H9 (cell line): ENCODE measurements at regions not wholly inside any gene's neighbourhood (a gene's known extent, or its start where the extent isn't known, plus 50 kb on each side); places are given as distances from the start of the nearest gene placed in this dataset.

ENCODE experiments used
- DNase-seq: peaks from one replicate; pipeline ENCODE4 v3.0.0-alpha.2; 2017
- H2AFZ ChIP-seq: one replicate; pipeline ENCODE4 v1.6.1; 2013; ENCODE audit warnings: mild to moderate bottlenecking, low read length, control low read depth, moderate library complexity
- H2AK5ac ChIP-seq: 2 replicates; pipeline ENCODE4 v1.6.1; 2013; ENCODE audit warnings: low read length, control low read depth, mixed read lengths; ENCODE audit not compliant: insufficient read length
- H2BK120ac ChIP-seq: one replicate; pipeline ENCODE4 v1.6.1; 2013; ENCODE audit warnings: low read depth, mild to moderate bottlenecking, low read length, control low read depth, inconsistent platforms; ENCODE audit not compliant: poor library complexity, severe bottlenecking
- H2BK12ac ChIP-seq: 2 replicates; pipeline ENCODE4 v1.6.1; 2013; ENCODE audit warnings: low read length, control low read depth, mixed read lengths, low read depth; ENCODE audit not compliant: insufficient read length
- H2BK15ac ChIP-seq: 2 replicates; pipeline ENCODE4 v1.6.1; 2013; ENCODE audit warnings: low read depth, low read length, control low read depth
- H2BK20ac ChIP-seq: one replicate; pipeline ENCODE4 v1.6.1; 2013; ENCODE audit warnings: low read depth, mild to moderate bottlenecking, low read length, control low read depth, inconsistent platforms; ENCODE audit not compliant: poor library complexity, severe bottlenecking
- H2BK5ac ChIP-seq: 2 replicates; pipeline ENCODE4 v1.6.1; 2013; ENCODE audit warnings: low read length, control low read depth, mixed read lengths; ENCODE audit not compliant: insufficient read length
- H3K14ac ChIP-seq: 2 replicates; pipeline ENCODE4 v1.6.1; 2013; ENCODE audit warnings: low read length, control low read depth; ENCODE audit not compliant: insufficient read depth
- H3K18ac ChIP-seq: 2 replicates; pipeline ENCODE4 v1.6.1; 2013; ENCODE audit warnings: low read depth, mild to moderate bottlenecking, mixed read lengths, low read length, control low read depth; ENCODE audit not compliant: insufficient read length
- H3K23ac ChIP-seq: 2 replicates; pipeline ENCODE4 v1.6.1; 2013; ENCODE audit warnings: low read length, control low read depth, mixed read lengths, low read depth; ENCODE audit not compliant: insufficient read length
- H3K23me2 ChIP-seq: 2 replicates; pipeline ENCODE4 v1.6.1; 2013; ENCODE audit warnings: low read depth, mild to moderate bottlenecking, mixed read lengths, low read length, control low read depth; ENCODE audit not compliant: insufficient read length, poor library complexity, severe bottlenecking
- H3K27ac ChIP-seq: 2 replicates; pipeline ENCODE4 v1.5.1; 2013; ENCODE audit warnings: low read length, control low read depth, mixed read lengths, low read depth; ENCODE audit not compliant: insufficient read length
- H3K27me3 ChIP-seq: 2 replicates; pipeline ENCODE4 v1.6.1; 2013; ENCODE audit warnings: low read length, control low read depth, inconsistent platforms; ENCODE audit not compliant: insufficient read depth
- H3K4ac ChIP-seq: 2 replicates; pipeline ENCODE4 v1.6.1; 2013; ENCODE audit warnings: low read depth, mild to moderate bottlenecking, control low read depth, inconsistent platforms, low read length, moderate library complexity
- H3K4me1 ChIP-seq: 2 replicates; pipeline ENCODE4 v1.6.1; 2013; ENCODE audit warnings: low read length, control low read depth, inconsistent platforms; ENCODE audit not compliant: insufficient read depth
- H3K4me2 ChIP-seq: 2 replicates; pipeline ENCODE4 v1.6.1; 2013; ENCODE audit warnings: low read length, control low read depth, mixed read lengths; ENCODE audit not compliant: insufficient read length, insufficient read depth
- H3K56ac ChIP-seq: 2 replicates; pipeline ENCODE4 v1.6.1; 2013; ENCODE audit warnings: low read depth, mild to moderate bottlenecking, mixed read lengths, low read length, control low read depth; ENCODE audit not compliant: insufficient read length
- H3K79me1 ChIP-seq: 2 replicates; pipeline ENCODE4 v1.6.1; 2013; ENCODE audit warnings: low read depth, mild to moderate bottlenecking, moderate library complexity, low read length, control low read depth, inconsistent platforms; ENCODE audit not compliant: insufficient read depth, poor library complexity, severe bottlenecking
- H3K79me2 ChIP-seq: 2 replicates; pipeline ENCODE4 v1.6.1; 2013; ENCODE audit warnings: low read length, control low read depth, inconsistent platforms; ENCODE audit not compliant: insufficient read depth
- H3K9ac ChIP-seq: 2 replicates; pipeline ENCODE4 v1.6.1; 2013; ENCODE audit warnings: low read length, control low read depth, mixed read lengths; ENCODE audit not compliant: insufficient read length; ENCODE audit errors: extremely low read depth
- H3K9me3 ChIP-seq: one replicate; pipeline ENCODE4 v1.6.1; 2013; ENCODE audit warnings: low read depth, low read length, inconsistent platforms; ENCODE audit not compliant: control insufficient read depth
- H3T11ph ChIP-seq: one replicate; pipeline ENCODE4 v1.6.1; 2013; ENCODE audit warnings: mild to moderate bottlenecking, low read length, control low read depth, inconsistent platforms
- H4K20me1 ChIP-seq: one replicate; pipeline ENCODE4 v1.6.1; 2013; ENCODE audit not compliant: control insufficient read depth, insufficient read length, insufficient read depth
- H4K5ac ChIP-seq: 2 replicates; pipeline ENCODE4 v1.6.1; 2013; ENCODE audit warnings: low read depth, mild to moderate bottlenecking, mixed read lengths, low read length, control low read depth; ENCODE audit not compliant: insufficient read length
- H4K8ac ChIP-seq: replicated peaks from 2 replicates; pipeline ENCODE4 v1.6.1; 2013; ENCODE audit warnings: low read length, control low read depth, mixed read lengths, low read depth; ENCODE audit not compliant: insufficient read length
- H4K91ac ChIP-seq: 2 replicates; pipeline ENCODE4 v1.6.1; 2013; ENCODE audit warnings: low read depth, mild to moderate bottlenecking, moderate library complexity, mixed read lengths, low read length, control low read depth; ENCODE audit not compliant: insufficient read length
- H3K27ac Mint-ChIP-seq, 3 experiments: 2 replicates in 2 of 3; 3 replicates in 1 of 3; pipeline ENCODE4 v1.8.0; 2020 to 2021; ENCODE audit warnings: mixed read lengths in 3 of 3, mild to moderate bottlenecking in 1 of 3, moderate library complexity in 1 of 3
- H3K27me3 Mint-ChIP-seq: 2 replicates; pipeline ENCODE4 v1.8.0; 2021; ENCODE audit warnings: low read depth, mild to moderate bottlenecking, moderate library complexity, mixed read lengths
- H3K36me3 Mint-ChIP-seq, 3 experiments: 2 replicates in 2 of 3; 3 replicates in 1 of 3; pipeline ENCODE4 v1.8.0; 2020 to 2021; ENCODE audit warnings: low read depth in 3 of 3, mixed read lengths in 3 of 3; ENCODE audit not compliant: insufficient read depth in 1 of 3
- H3K4me1 Mint-ChIP-seq, 2 experiments: 2 replicates each; pipeline ENCODE4 v1.8.0; 2020; ENCODE audit warnings: mixed read lengths in 2 of 2
- H3K4me3 Mint-ChIP-seq, 2 experiments: 2 replicates in 1 of 2; 3 replicates in 1 of 2; pipeline ENCODE4 v1.8.0; 2020 to 2021; ENCODE audit warnings: mild to moderate bottlenecking in 2 of 2, mixed read lengths in 2 of 2, moderate library complexity in 1 of 2
- H3K9me3 Mint-ChIP-seq, 2 experiments: 2 replicates in 1 of 2; 3 replicates in 1 of 2; pipeline ENCODE4 v1.8.0; 2020; ENCODE audit warnings: mild to moderate bottlenecking in 2 of 2, mixed read lengths in 2 of 2, moderate library complexity in 1 of 2
- WGBS: extraction: QIAGEN DNeasy Blood & Tissue Kit; methylation state at CpG from one replicate; pipeline ENCODE4 v1.1.7; 2013; ENCODE audit warnings: missing lambda C conversion rate, low lambda C conversion rate, mixed read lengths; ENCODE audit not compliant: insufficient read length; ENCODE audit errors: extremely low coverage; 5-methylcytosine and 5-hydroxymethylcytosine counted together
- TF ChIP-seq, protein P1 (sequence below): fragments of 200-600 bp; sonication (generic); conservative IDR thresholded peaks from 3 replicates; pipeline ENCODE4 v1.8.0; 2021; ENCODE audit warnings: antibody characterized with exemption, mild to moderate bottlenecking

DNA sequence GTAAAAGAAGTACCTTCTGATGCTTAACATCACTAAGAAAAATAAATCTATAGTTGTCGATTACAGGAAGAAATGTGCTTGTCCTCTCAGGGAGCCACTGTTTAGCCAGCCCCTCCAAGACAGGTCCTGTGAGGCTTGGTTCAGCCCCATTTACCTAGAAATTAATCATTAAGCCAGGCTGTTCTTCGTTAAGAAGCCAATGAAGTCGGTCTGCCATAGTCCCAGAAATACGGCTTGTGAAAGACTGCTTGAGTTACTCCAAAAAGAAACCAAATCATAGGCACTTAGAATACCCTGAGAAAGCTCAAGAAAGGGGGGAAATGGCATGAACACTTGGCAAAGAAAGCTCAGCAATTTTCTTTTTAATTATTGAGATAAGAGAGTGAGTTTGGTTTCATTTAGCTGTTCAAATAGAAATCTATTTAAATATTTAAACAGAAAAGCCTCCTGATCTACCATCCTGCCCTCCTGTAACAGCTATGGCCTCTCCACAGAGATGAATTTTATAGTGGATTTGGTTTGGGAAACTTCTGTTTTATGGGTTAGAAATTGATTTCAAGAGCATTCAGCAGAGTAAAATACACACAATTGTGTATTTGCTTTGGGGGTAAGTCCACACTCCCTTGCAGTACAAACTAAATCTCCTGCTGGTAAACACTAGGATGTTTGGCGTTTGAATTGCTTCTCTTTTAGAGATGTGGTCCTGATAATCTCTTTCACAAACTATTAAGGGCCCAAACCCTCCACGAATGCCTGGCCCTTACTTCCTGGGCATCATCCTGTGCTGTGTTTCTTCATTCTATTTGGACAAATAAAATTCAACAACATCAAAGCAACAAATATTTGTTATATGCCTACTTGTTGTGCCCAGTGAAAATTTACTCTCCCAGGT, 234.4 kb downstream of the SEC23A start:
- no peak overlapping the region for H3K27ac Mint-ChIP-seq
- no peak overlapping the region for H3K27ac ChIP-seq
- H2BK15ac ChIP-seq: no peak overlapping the region

More for the DNA sequence above, 234.4 kb downstream of the SEC23A start:
- Mint-ChIP-seq H3K27me3 (peaks cover 1% of the 10 kb centered on the region; the same call in 1 of the 2 replicates), H3K4me1 (peaks cover 13 to 23% of the 10 kb centered on the region in 2 experiments), H3K4me3 (no peak overlapping the region), H3K9me3 (peaks cover 6 to 8% of the 10 kb centered on the region in 2 experiments; a peak in 4 of 5 replicates), H3K36me3 (peaks cover 2 to 12% (median 7%) of the 10 kb centered on the region in 3 experiments; a peak in 3 of 7 replicates)
- Histone ChIP-seq H4K91ac (no peak overlapping the region), H3K4me1 (no peaks in the 10 kb centered on the region), H2BK20ac (no peak overlapping the region), H3K23me2 (no peaks in the 10 kb centered on the region), H3K4me2 (no peak overlapping the region), H3K9me3 (no peaks in the 10 kb centered on the region), H3K23ac (no peak overlapping the region), H2AFZ (no peak overlapping the region), H3K79me1 (no peaks in the 10 kb centered on the region), H4K8ac (no peak overlapping the region), H3K27me3 (no peaks in the 10 kb centered on the region), H3T11ph (no peak overlapping the region), H3K79me2 (no peaks in the 10 kb centered on the region), H3K4ac (no peak overlapping the region), H2AK5ac (no peak overlapping the region), H2BK120ac (no peak overlapping the region), H3K9ac (no peak overlapping the region), H3K56ac (no peak overlapping the region), H4K20me1 (no peaks in the 10 kb centered on the region), H3K18ac (no peak overlapping the region), H2BK12ac (no peak overlapping the region), H4K5ac (no peak overlapping the region), H3K14ac (no peak overlapping the region), H2BK5ac (no peak overlapping the region)
- TF ChIP-seq, protein P1, sequence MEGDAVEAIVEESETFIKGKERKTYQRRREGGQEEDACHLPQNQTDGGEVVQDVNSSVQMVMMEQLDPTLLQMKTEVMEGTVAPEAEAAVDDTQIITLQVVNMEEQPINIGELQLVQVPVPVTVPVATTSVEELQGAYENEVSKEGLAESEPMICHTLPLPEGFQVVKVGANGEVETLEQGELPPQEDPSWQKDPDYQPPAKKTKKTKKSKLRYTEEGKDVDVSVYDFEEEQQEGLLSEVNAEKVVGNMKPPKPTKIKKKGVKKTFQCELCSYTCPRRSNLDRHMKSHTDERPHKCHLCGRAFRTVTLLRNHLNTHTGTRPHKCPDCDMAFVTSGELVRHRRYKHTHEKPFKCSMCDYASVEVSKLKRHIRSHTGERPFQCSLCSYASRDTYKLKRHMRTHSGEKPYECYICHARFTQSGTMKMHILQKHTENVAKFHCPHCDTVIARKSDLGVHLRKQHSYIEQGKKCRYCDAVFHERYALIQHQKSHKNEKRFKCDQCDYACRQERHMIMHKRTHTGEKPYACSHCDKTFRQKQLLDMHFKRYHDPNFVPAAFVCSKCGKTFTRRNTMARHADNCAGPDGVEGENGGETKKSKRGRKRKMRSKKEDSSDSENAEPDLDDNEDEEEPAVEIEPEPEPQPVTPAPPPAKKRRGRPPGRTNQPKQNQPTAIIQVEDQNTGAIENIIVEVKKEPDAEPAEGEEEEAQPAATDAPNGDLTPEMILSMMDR: no peak
- DNase-seq: no peak
- WGBS: no CpG with 5 or more reads among the region's 6 CpGs
